Eye (tissue), 1 donor: ENCODE measurements at regions not wholly inside any gene's neighbourhood (a gene's known extent, or its start where the extent isn't known, plus 50 kb on each side); places are given as distances from the start of the nearest gene placed in this dataset.

Experiments
- DNase-seq: peaks from one replicate; pipeline ENCODE4 v3.0.0-alpha.2; 2015

- DNase-seq: peak; percentile 47
Observed at GRCh38 chr1:48164571-48164970, 57.9 kb upstream of the SLC5A9 start.

DNA sequence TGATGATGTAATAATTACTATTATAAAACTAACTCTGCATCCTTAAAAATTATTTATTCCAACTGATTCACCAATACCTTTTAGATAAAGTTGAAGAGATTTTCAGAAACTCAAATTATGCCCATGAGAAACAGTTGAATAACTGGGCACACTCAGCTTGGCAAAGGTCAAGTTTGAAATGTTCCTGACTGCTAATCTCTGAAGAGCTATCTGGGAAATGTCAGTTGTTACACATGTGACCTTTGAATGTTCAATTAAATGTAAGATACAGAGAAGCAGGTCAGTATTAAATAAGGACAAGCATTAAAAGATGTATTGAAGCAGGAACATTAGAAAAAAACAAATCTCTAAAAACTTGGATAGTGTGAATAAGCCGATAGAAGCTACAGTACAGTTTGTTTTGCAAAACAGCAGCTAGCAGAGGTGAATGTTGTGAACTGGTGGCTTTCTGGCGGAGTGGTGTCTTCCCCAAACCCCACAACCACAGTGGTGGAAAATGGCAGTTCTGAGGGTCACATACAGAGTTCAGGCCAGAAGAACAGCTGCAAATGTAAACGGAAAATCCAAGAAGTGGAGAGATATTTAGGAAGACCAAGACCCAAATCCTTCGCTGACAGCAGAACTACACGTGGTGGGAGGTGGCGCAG lies 61.9 kb upstream of the SLC5A9 start:
- DNase-seq: no peak

GRCh38 chr1:48139275-48139674 lies 83.2 kb upstream of the SLC5A9 start:
- DNase-seq: no peak

DNA sequence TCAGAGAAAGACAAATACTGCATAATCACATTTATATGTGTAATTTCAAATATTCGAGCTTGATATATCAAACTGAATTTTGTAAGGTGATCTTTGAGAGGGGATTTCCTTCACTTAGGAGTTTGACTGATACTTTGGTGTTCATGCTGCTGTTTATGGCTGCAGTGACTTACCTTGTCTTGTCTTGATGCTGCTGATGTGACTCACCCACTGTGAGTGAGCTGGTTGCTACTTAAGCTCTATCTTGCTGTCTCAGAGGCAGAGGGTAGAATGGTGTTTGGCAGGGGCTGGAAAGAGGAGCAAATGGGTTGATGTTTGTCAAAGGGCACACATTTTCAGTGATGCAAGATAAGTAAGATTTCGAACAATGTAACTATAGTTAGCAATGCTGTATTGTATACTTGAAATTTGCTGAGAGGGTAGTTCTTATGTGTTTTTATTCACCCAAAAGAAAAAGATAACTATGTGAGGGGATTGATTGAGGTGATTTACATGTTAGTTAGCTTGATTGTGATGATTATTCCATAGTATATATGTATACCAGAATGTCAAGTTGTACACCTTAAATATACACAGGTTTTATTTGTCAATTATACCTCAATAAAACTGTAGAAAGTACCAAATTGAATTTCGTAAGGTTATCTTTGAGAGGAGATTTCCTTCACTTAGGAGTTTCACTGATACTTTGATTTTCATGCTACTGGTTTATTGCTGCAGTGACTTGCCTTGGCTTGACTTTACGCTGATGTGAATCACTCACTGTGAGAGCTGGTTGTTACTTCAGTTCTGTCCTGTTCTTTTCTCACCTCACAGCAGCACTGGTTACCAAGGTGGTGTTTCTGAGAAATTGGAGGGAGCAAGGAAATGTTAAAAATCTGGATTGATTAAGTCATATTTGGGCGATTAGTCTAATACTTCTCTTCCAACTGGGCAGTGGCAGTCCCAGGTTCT lies 94.5 kb upstream of the SLC5A9 start:
- no peak for DNase-seq

- no peak for DNase-seq
Observed at GRCh38 chr1:48123647-48124046, 98.9 kb upstream of the SLC5A9 start.

DNA sequence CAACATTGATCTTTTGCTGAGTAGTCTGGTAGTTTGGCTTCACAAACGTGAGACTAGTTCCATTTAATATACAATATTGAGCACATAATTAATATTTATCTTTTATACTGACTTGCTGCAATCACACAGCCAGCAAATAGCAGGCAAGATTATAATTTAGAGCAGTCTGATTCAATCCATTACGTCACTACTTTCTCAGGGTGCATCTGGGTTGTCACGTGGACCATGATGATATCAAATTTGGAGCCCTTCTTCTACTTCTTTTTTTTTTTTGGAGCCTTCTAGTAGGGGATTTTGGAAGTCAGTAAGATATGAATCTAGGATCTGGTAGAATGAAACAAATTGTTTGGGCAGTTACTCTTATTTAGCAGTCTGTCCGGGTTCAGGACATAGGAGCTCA lies 100.6 kb upstream of the SLC5A9 start:
- DNase-seq: no peak

DNA sequence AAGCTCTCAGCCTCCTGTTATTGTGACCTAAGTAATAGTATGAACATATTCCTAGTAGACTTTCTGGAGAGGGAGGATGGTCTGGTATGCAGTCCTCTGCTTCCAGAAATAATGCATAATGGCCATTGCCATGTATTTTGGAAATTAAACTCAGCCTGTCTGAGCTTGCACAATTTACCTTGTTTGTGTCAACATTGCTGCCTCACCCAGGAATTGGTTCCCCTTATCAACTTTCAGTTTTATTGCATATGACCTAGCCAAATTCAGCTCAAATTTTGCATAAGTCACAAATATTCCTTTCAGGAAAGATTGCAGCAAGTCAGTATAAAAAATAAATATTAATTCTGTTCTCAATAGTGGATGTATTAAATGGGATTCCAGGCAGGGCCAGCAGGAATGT lies 101.9 kb upstream of the SLC5A9 start:
- no peak for DNase-seq

GRCh38 chr1:48115835-48116234 lies 106.7 kb upstream of the SLC5A9 start:
- no peak for DNase-seq

GRCh38 chr1:48114596-48115382 lies 107.7 kb upstream of the SLC5A9 start:
- DNase-seq: no peak

DNA sequence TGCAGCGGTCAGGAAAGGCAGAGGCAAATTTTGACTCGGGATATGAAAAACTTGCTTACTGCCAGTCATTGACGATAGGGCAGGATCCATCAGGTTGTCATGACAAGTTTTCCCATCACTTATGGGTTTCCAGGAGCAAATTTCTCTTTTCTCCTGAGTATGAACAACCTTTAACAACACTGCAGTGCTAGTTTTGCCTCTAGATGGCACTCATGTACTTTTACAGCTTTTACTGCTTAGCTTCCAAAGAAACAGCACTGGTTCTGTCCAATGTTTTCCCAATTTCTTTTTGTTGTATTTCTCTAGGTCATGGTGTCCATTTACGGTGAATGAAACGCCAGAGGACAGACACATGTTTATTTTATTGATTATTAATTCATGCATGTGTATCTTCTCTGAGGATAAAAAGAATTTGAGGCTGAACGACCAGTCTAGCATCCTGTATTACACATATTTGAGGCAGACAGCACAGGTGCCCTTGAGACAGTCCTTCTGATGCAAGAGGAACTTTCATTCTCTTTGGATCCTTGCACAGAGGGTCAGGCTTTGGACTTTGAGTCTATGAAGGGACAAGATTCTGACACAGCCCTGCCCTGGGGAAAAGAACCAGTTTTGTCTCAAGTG lies 112.3 kb upstream of the TRABD2B start:
- DNase-seq: peak; percentile 89

DNA sequence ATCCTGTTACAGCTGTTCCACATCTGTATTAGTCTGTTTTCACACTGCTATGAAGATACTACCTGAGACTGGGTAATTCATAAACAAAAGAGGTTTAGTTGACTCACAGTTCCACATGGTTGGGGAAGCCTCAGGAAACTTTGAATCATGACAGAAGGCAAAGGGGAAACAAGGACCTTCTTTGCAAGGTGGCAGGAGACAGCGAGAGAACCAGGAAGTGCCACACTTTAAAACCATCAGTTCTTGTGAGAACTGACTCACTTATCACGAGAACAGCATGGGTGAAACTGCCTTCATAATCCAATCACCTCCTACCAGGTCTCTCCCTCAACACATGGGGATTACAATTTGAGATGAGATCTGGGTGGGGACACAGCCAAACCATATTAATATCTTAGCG lies 110.3 kb upstream of the TRABD2B start:
- DNase-seq: no peak

- DNase-seq: no peak
Observed at GRCh38 chr1:48106049-48106448, 108.9 kb upstream of the TRABD2B start.

DNA sequence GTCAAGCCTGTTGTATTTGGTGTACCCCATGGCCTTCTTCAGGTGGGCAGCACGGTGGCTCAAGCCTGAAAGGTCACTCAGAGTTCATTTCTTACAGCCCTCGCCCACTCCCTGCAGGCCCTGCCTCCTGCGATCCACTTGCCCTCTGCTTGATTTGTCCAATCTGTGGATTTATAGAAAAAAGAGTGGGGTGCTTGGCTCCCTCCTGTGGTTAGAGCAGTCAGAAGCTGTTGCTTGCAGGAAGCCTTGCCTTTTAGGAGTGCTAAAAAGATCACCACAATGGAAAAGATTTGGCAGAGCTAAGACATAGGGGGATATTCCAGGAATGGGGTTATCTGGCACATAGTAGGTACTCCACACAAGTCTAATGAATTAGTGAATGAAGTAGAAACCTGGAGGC lies 108.0 kb upstream of the TRABD2B start:
- no peak for DNase-seq

- no peak for DNase-seq
Observed at GRCh38 chr1:48103495-48103894, 106.3 kb upstream of the TRABD2B start.

DNA sequence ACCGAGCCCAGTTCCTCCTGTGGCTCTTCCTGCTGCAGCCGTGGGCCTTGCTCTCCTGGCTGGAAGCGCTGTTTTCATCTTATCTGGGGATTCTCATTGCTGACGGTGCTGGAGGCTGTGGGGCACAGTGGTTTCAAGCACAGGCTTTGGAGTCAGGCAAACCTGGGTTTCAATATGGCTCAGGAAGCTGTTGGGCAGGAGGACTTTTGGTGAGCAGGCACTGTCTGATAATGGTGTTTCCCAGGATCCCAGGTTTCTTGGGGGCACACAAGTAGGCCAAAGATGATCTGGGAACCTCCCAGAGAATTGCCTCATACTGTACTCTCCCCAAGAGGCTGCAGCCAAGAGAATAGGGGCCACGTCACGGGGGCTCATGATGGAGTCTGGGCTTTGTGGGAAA lies 105.6 kb upstream of the TRABD2B start:
- DNase-seq: no peak

DNA sequence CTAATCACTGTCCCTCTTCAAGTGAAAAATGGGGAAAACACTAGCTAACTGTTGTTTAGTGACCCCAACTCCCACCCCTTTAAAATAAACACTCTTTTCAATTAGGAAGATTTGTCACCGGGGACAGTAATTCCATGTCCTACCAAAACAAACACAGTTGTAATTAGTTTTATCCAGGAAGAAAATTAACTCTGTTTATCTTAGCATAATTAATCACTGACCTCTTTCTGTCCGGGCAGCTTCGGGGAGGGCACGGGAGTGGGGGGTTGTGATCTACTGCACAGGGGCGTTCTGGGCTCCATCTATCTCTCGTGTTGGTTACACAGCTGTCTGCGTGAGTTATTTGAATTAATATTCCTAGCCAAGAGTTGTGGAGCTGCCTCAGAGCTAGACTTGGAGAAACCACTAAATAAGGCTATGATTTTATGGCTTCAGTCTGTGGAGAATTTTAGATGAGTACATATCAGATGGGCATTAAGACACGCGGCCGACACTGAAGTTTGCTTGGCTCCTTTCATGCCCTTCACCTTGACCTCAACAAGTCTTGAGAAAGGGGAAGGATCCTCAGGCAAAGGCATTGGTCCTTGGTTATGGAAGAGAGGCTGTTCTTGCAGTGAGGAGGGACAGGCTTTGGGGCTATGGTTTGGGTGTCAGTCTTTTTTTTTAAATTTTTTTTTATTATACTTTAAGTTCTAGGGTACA lies 102.0 kb upstream of the TRABD2B start:
- DNase-seq: no peak

- DNase-seq: peak; percentile 83
Observed at GRCh38 chr1:48093696-48094528, 96.7 kb upstream of the TRABD2B start.

DNA sequence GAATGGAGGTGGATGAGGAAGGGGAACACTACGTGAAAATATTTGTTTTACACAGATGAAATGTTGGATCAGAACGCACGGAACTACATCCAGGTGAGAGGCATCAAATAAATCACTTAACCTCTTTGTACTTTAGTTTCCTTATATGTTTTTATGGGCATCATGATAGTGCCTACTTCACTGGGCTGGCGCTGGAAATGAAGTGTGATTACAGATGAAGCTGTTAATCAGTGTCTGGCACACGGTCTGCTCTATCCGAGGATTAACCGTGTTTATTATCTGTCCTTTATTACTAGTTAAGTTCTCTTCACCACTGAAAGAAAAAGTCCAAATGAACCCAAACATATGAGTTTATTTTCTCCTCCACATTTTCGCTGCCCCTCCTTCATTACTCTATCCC lies 96.0 kb upstream of the TRABD2B start:
- no peak for DNase-seq

GRCh38 chr1:48092401-48092800 lies 95.2 kb upstream of the TRABD2B start:
- no peak for DNase-seq

DNA sequence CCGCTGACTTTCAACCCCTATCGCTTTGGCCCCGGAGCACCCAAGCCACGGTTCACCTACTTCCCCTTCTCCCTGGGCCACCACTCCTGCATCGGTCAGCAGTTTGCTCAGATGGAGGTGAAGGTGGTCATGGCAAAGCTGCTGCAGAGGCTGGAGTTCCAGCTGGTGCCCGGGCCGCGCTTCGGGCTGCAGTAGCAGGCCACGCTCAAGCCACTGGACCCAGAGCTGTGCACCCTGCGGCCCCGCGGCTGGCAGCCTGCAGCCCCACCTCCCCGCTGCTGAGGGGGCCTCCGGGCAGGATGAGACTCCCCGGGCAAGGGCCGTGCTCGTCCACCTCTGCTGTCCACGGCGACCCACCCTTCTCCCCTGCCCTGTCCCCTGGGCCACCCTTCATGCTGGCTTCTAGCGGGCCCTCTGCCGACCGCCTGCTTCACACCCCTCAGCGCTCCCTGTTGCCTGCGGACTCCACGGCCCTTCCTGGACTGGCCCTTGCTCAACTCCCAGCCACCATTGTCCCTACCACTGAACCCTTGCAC lies 92.2 kb upstream of the TRABD2B start:
- DNase-seq: no peak

- DNase-seq: no peak
Observed at GRCh38 chr1:48084826-48085225, 87.6 kb upstream of the TRABD2B start.
